Brain microvascular endothelial cell (primary cell): ENCODE measurements at regions not wholly inside any gene's neighbourhood (a gene's known extent, or its start where the extent isn't known, plus 50 kb on each side); places are given as distances from the start of the nearest gene placed in this dataset.

ENCODE experiments used
- DNase-seq: peaks from one replicate; pipeline ENCODE4 v3.0.0-alpha.2; 2020
- H3K27ac ChIP-seq: fragments of 250-450 bp; sonication (Bioruptor Pico); 2 replicates; pipeline ENCODE4 v1.5.1; 2020; ENCODE audit warnings: mild to moderate bottlenecking, moderate library complexity
- H3K27me3 ChIP-seq: fragments of 250-450 bp; sonication (Bioruptor Pico); replicated peaks from 2 replicates; pipeline ENCODE4 v1.5.1; 2020; ENCODE audit warnings: mild to moderate bottlenecking
- H3K36me3 ChIP-seq: fragments of 250-450 bp; sonication (Bioruptor Pico); replicated peaks from 2 replicates; pipeline ENCODE4 v1.5.1; 2020; ENCODE audit warnings: mild to moderate bottlenecking
- H3K4me3 ChIP-seq: 2 replicates; pipeline ENCODE4 v1.5.1; 2011; ENCODE audit warnings: low read depth, mild to moderate bottlenecking, control low read depth, low read length, moderate library complexity
- CTCF ChIP-seq: IDR thresholded peaks from 2 replicates; pipeline ENCODE4 v1.5.1; 2011; ENCODE audit warnings: low read depth, mild to moderate bottlenecking, moderate library complexity, low read length, control low read depth, inconsistent platforms; ENCODE audit errors: missing control alignments
- in situ Hi-C: cut with HindIII; loops from 2 replicates; pipeline ENCODE4 v1.10.0; 2017; ENCODE audit warnings: low sequenced_read_pairs, low pct_ligation_motif_present

- DNase-seq: no peak
- TF ChIP-seq CTCF: no peak
Measured at GRCh38 chrX:125742811-125743210, 423.1 kb downstream of the TEX13C start.

GRCh38 chrX:125744914-125745313 is 421.2 kb downstream of the DCAF12L2 start:
- no peak for TF ChIP-seq CTCF
- in situ Hi-C loops: no loop called here
- Histone ChIP-seq H3K27me3 (no peaks in the 10 kb centered on the region), H3K4me3 (no peak overlapping the region), H3K36me3 (no peaks in the 10 kb centered on the region), H3K27ac (no peak overlapping the region)
- DNase-seq: no peak

More at GRCh38 chrX:125742811-125743210, 423.1 kb downstream of the TEX13C start:
- Histone ChIP-seq H3K27ac (no peak overlapping the region), H3K27me3 (no peaks in the 10 kb centered on the region), H3K36me3 (no peaks in the 10 kb centered on the region), H3K4me3 (no peak overlapping the region)
- in situ Hi-C loops: no loop called here

- Histone ChIP-seq H3K27ac (no peak overlapping the region), H3K4me3 (no peak overlapping the region), H3K27me3 (no peaks in the 10 kb centered on the region), H3K36me3 (no peaks in the 10 kb centered on the region)
- in situ Hi-C loops: no loop called here
- no peak for TF ChIP-seq CTCF
- peak; percentile 39 for DNase-seq
Measured at GRCh38 chrX:125757794-125758564, 408.1 kb downstream of the DCAF12L2 start.

- H3K27me3 ChIP-seq: no peaks in the 10 kb centered on the region
- H3K27ac ChIP-seq: no peak overlapping the region
- no peaks in the 10 kb centered on the region for H3K36me3 ChIP-seq
- TF ChIP-seq CTCF: no peak
- H3K4me3 ChIP-seq: no peak overlapping the region
- DNase-seq: no peak
- in situ Hi-C loops: no loop called here
Measured at GRCh38 chrX:125758819-125759218, 407.3 kb downstream of the DCAF12L2 start.

GRCh38 chrX:125762954-125763353 is 403.1 kb downstream of the DCAF12L2 start:
- Histone ChIP-seq H3K4me3 (no peak overlapping the region), H3K36me3 (no peaks in the 10 kb centered on the region), H3K27me3 (no peaks in the 10 kb centered on the region), H3K27ac (no peak overlapping the region)
- TF ChIP-seq CTCF: no peak
- in situ Hi-C loops: no loop called here
- DNase-seq: no peak

- no peak for DNase-seq
- Histone ChIP-seq H3K27me3 (no peaks in the 10 kb centered on the region), H3K36me3 (no peaks in the 10 kb centered on the region), H3K27ac (no peak overlapping the region), H3K4me3 (no peak overlapping the region)
- no peak for TF ChIP-seq CTCF
- in situ Hi-C loops: no loop called here
Measured at GRCh38 chrX:125765347-125765746, 400.7 kb downstream of the DCAF12L2 start.
